ENCODE measurements at regions not wholly inside any gene's neighbourhood (a gene's known extent, or its start where the extent isn't known, plus 50 kb on each side); places are given as distances from the start of the nearest gene placed in this dataset.

- TF ChIP-seq CTCF (IDR thresholded peaks at IDR 0.05; ENCODE audit: insufficient read depth, low read length, poor library complexity, severe bottlenecking), result no peak
- TF ChIP-seq EZH2phosphoT487 (conservative IDR thresholded peaks at IDR 0.05; ENCODE audit: low read length), result no peak
Observed at GRCh38 chr1:238779716-238780115, 606.7 kb upstream of the CHRM3 start.
